Pons (tissue), 1 donor: ENCODE measurements at regions not wholly inside any gene's neighbourhood (a gene's known extent, or its start where the extent isn't known, plus 50 kb on each side); places are given as distances from the start of the nearest gene placed in this dataset.

Experiments
- DNase-seq: peaks from one replicate; pipeline ENCODE4 v3.0.0-alpha.2; 2016; ENCODE audit warnings: low spot score

DNA sequence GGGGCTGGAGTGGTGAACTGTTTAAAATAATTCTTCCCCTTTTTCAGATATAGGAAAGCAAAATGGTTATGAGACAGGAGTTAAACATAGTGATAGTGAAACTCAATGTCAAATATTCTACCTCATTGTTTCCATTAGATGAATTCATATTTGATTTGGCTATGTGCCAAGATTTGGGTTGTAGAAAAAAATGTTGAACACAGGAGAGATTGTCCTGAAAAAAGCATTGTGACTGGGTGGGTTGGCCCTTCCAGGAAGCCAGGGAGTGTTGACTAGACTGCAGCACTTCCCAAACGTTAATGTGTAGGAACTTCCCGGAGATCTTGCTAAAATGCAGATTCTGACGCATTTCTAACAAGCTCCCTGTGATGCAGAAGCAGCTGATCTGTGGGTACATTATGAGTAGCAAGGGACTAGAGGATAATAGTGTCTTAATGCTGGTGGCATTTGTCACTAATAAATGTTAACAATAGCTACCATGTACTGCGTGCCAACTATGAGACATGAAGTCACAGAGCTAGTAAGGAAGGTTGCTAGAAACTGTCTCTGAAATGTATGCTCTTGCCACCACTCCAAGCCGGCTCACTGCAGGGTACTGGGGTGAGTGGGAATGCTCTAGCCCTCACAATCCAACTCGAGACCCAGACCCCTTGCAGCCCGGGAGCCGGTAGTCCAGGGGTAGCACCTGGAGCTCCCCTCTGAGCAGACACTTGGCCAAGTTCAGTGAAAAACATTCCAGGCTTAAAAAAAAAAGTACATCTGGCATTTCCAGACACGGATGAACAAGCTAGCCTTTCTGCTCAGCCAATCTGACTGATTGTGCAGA lies 120.6 kb downstream of the CD47 start:
- peak; percentile 51 for DNase-seq

DNA sequence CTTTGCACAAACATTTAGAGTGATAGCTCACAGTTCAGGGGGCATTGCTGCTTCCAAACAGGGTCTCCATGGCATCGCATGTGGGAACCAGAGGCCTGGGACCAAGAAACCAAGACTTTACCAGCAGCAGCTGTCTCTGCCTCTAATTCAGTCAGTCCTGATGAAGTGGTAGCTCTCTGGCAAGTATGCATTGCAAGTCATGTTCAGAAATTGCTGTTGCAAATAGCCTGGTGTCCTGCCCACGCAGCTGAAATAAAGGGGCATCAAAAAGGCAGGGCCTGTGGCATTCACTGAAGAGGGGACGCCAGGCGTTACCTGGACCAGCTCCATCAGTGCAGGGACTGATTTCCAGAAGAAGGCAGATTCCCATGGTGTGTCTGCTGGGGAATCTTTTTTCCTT lies 121.3 kb downstream of the CD47 start:
- no peak for DNase-seq

DNA sequence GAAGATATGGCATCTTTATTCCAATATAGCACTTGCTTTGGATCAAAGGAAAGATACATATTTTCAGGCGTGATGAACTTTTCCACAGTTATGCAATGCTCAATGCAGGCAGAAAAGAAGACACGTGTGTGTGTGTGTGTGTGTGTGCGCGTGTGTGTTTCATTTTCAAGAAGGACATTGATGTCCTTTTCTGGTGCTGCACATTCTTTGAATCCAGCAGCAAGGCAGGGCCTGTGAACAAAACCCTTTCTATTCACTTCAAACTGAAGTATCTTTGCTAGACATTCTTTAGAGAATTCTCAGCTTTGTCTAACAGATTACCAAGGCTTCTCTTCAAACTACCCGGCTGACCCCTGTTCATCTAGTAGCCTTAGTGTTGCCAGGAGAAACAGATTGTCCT lies 124.6 kb downstream of the CD47 start:
- no peak for DNase-seq

DNA sequence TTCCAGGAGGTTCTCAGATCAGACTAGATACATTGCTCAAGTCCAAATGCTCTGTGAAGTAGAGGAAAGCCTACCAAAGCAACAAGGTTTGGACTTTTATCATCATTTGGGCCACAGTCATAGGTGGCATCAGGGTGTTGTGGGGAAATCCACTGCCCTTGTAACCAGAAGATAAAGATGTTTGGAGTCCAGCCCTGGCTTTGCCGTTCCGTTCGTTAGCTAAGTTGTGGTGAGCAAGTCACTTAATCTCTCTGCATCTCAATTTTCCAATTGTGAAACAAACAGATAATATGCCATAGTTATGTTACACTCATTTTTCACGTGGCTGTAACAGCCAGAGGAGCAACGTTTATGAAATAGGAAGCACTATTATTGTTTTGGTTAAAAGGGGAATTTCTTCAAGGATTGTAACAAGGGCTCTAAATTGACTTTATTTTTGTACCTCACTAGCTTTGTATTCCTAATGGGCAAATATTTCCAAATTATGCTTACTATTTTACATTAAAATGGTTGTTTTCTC lies 125.6 kb downstream of the CD47 start:
- no peak for DNase-seq

DNA sequence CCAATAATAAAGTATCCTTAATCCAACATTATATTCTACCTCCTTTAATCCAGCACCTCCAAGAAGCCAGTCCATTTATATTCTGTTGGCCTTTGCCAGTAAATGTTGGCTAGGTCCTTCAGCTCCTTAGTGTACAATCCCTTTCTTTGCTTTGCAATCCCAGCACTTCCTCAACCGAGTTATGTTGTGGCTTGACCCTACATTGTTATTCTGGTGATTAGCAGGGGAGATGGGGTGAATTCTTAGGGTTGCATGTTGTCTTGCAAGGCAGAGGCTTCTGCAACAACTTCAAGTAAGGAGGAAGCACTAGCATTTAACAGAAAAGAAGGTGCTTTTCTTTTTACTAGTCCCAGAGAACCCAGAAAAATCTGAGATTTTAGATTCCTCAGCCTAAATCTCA lies 127.2 kb downstream of the CD47 start:
- DNase-seq = no peak

DNA sequence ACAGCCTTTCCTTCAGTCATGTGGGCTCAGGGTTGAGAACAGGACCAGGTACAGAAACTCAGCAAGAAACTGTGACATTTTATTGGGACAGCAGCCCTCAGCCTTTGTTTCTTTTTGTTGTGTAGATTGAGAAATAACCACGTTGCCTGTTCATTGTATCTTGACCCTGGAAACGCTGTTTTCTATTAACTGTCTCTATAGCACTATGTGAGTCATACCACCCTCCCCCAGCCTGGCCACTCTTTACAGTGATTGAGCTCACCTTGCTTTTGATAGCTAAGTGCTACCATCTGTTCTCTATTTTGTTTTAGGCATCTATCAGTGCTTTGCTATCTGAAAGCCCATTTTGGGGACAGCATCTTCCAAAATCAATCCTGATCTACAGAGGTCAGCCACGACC lies 127.9 kb downstream of the CD47 start:
- no peak for DNase-seq

DNA sequence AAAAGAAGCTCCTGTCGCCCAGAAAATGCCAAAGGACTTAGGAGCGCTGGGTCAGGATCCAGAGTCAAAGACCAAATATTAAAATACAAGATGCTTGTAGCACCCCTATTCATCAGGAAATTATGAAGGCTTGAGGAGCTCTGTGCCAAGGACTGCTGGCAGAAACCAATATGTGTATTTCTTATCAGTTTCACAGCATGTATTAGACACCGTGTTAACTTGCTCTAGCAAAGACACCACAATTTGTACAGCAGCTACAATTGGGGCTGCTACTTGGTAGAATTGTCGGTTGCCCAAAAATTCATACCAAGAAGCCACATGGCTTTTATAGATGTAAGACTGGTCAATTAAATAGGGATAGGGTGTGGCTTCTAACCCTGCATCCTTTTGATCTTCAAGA lies 128.8 kb downstream of the CD47 start:
- no peak for DNase-seq

DNA sequence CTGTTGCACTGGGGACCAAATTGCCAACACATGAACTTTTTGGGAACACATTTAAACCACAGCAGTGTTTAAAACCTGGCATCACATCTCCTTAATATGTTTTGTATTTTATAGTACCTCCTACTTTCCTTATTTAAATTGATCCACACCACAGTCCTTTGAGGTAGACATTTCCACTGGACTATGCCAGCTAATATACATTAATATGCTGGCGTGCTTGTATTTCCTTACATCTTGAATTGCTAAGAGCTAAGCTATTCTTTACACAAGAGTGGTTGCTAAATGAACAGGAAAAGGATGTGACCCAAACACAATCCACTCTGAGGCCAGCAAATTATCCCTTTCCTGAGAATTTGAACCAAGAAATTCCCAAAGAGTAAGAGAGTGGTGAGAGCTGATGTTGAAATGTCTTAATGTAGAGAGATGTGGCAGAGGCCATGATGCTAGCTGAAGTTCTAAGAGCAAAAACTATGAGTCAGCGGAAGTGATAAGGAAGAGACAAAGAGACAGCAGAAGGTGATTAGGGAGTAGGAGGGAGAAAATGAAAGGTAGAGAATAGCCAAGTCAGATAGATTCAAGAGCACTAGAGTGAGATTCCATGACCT lies 131.2 kb downstream of the CD47 start:
- DNase-seq = no peak

DNA sequence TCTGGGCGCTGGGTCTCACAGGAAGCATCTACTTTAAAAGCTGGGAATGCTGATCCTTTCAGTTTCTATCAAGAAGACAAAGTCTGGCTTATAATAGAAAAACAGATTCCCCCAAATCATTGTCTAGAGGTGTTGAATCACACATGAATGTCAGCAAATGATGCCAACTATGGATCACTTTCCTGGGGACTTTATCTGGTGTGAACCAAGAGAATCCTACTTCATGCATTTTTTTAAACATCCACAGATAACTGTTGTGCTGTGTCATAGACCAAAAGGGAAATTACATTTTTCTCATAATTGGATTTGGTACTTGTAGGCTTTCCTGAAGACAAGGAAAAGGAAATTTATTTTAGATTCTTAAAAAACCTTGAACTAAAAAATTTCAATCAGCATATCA lies 132.7 kb downstream of the CD47 start:
- no peak for DNase-seq

DNA sequence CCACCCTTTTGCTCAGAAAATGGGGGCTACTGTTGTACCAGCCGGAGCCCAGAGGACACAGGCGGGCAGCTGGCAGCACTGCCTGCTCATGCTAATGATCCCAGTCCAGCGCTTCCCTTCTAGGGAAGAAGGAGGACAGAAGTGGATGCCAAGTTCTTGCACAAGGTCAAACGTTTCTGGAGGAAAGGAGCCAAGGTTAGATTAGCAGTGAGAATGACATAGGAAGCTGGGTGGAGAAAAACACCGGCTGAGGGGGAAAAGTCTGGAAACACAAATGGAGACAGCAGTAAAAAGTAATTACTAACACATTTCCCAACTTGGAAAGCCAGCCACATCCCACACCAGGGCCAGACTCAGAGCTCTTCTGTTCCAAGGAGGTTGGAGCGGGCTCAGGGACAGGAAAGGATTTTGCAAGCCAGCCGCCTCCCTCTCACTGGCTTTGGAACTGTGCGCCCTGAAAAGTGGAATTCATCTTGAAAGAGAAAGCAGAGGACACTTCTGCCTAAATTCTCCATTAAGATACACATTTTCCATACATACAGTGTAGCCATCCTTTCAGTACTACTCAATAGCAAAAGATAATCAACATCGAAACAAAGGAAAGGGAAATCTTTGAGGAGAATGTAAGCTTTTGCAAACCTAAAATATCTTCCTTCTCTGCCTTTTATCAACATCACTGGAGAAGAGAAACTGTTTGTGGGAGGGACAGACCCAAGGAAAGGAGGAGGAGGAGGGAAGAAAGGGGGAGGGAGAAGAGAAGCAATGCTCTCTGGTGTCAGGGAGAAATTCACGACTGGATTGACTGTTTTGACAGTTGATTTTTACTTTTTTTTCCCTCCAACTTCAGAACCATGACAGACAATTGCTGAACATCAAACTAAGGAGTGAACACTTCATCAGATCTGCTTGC lies 133.6 kb downstream of the CD47 start:
- DNase-seq = peak; percentile 72

DNA sequence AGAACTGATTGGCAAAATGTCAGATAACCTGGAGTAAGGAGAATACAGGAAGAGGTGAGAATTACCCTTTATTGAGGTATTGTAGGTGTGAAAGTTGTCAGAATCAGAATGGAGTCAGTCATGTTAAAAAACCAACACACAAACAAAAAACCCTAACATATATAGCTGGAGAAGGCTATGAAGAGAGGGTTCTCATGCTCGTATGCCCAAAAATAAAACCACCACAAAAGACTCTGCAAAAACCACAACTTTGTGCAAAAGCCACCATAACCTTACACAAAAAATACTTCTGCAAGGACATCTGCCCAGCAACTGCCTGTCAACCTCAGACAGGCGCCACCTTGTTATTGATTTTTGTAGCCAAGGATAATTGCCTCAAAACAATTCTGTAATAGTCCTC lies 136.0 kb downstream of the CD47 start:
- no peak for DNase-seq

DNA sequence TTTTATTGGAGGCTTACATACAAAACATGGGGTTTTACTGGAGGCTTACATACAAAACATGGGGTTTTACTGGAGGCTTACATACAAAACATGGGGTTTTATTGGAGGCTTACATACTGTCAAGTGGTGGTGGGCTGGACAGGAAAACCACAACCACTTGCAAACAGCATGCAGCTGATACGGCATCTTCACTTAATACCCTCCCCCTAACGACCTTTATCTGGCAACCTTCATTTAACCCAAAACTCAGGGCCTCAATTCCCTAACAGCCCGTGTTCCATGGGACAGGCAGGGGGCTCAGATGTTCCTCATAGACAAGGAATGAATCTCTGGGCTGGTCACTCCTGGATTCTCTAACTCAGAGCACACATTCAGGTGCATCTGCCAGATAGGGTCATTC lies 137.1 kb downstream of the CD47 start:
- DNase-seq = no peak

DNA sequence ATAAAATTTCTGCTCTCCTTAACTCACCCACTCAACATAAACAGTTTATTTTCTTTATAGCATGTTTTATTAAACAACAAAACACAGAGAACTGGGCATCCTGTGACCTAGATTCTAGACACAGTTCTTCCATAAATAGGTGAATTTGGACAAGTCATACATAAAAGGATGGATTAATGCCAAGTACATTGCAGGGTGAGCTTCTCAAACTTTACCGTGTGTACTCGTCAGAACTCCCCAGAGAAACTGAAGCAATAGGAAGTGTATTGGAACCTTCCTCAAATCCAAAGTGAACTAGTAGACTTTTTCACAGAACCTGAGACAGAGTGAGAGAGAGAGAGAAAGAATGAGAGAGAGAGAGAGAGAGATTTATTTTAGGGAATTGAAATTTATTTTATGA lies 139.7 kb downstream of the CD47 start:
- no peak for DNase-seq

DNA sequence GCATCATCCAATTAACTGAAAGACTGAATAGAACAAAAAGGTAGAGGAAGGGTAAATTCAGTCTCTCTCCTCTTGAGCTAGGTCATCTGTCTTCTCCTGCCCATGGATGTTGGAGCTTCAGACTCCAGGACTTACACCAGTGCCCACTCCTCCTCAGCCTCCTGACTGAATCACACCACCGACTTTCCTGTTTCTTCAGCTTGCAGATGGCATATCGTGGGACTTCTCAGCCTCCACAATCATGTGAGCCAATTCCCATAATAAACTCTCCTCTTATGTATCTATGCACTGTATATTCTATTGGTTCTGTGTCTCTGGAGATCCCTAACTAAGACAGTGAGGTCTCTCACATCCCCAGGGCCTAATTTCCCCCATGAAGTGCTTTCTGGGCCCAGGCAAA lies 140.4 kb downstream of the CD47 start:
- no peak for DNase-seq

DNA sequence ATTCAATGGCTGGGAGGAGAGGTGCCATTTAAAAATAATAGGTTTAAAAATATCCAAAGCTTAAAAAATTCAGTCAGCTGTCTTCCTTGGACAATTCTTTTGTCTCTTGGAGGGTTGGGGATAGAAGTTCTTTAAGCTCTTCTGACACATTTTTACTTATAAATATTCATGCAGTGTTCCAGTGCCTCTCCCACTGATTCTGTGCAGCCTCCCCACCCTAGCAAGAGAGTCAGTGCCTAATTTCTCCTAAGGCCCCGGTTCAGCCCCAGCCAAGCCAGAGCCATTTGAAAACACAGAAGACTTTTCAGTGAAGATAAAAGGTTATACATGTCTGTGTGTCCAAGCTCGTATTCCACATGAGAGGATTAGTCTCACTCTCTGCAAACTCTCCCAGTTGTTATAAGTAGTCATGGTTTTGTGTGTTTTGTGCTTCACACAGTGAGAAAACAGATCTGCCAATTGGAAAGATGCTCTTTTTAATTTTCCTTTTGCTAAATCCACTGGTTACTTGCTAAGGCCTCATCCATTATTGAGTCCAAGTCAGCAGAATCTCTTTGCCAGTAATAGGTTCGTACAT lies 141.3 kb downstream of the CD47 start:
- DNase-seq = no peak

DNA sequence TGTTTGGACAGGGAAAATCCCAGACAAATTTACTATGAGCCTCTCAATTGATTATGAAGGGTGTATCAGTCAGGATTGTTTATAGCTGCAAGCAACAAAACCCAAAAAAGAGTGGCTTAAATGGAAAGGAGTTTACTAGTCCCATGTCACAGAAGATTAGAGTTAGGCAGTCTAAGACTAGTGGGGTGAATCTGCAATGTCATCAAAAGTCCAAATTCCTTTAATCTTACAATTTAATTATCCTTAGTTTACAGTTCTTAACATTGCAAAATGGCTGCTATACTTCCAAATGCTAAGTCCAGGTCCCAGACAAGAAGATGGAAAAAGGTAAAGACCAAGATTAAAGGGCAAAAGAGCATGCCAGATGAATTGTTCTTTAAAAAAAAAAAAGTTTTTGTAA lies 143.6 kb downstream of the CD47 start:
- no peak for DNase-seq

DNA sequence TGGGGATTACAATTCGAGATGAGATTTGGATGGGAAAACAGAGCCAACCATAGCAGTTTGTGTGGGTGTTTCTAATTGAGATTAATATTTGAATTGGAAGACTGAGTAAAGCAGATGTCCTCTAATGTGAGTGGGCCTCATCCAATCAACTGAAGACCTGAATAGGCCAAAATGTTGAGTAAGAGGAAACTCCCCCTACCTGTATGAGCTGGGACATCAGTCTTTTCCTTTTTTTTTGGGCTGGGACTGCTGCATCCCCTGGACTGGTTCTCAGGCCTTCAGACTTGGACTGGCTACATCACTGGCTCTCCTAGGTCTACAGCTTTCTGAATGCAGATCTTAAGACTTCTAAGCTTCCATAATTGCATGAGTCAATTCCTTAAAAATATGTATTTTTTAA lies 144.1 kb downstream of the CD47 start:
- no peak for DNase-seq

DNA sequence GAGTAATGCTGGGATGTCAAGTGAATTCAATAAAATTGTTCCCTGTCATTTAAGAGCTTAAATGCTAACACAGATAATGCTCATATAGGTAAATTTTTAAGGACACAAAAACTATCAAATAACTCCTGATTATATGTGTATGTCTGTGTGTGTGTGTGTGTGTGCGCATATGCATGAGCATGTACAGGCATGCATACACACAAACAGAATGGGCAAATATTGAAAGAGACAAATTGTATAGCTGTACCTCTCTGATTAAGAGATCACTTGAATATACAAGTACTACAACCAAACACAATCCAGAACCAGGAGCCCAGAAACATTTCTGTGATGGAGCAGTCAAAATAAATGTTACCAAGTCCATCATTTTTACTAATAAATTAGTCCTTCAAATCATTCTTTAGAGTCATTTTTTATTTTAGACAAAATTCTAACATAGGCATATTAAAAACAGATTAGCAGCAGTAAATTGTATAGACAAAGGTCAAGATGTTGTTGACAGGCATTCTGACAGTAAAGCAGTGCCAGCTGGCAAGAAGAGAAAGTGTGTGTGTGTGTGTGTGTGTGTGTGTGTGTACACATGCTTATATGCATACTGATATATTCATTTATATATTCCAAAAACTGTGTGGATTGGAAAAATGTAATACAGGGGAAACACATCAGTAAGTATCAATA lies 145.3 kb downstream of the CD47 start:
- no peak for DNase-seq

DNA sequence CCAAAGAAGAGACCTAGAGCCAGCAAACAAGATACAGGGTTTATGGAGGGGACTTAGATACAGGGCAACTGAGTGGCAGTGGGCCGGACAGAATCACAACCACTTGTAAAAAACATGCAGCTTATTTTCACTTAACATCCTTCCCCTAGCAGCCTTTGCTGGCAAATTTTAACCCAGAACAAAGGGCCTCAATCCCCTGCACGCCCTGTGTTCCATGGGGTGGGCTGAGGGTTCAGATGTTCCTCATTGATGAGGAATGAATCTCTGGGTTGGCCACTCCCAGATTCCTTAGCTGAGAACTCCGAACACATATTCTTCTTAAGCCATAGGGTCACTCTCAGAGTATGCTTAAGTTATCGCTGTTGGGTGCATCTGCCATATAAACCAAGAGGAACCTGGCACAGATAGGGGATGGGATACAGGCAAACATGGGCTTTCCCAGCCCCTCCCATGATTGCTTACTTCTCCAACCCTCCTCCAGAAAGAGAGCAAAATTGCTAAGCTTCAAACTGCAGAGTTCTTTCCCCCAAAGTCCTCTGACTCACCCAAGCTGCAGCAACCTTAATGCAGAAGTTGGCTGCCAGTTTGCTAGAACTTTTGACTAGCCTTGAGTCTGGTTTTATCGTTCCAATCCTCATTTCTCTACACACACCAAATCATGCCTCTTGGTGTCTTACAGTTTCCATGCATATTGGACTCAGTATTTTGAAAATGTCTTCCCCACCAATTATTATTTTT lies 146.9 kb downstream of the CD47 start:
- no peak for DNase-seq

DNA sequence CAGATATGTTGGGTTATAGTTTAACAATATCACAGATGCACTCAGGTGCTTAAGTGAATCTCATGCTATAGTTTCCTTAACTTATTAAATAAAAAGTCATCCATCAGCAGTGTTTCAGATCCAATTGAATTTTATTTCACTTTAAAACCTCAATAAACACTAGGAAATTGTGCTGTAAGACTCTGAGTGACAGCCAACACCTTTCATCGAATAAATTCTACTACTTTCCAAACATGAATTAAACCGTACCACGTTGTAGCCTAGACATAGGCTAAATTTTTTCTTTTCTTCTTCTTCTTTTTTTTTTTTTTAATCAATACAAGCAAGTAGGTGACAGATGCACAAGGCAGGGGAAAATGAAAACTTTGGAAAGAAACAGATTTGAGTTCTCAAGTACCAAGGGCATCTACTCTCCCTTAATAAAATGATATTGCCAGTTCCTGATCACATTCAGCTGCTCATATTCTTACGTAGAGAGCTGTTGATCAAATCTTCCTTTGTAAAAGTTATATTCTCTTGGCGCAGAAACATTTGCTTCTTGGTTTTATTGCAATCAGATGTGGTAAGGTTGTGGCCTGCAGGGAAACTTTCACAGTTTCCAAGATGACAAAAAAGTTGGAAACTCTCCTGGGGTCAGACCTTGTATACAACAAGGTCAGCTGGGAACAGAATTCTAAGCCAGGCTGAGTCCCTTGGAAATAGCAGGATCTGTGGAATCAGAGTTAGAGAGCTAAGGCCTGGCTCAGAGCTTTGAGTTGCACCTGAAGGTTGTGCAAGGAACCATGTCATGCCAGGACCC lies 147.7 kb downstream of the CD47 start:
- no peak for DNase-seq
